SH-SY5Y (cell line): ENCODE measurements at regions not wholly inside any gene's neighbourhood (a gene's known extent, or its start where the extent isn't known, plus 50 kb on each side); places are given as distances from the start of the nearest gene placed in this dataset.

Source experiments
- GATA2 ChIP-seq: IDR thresholded peaks from 2 replicates; pipeline ENCODE4 v1.6.1; 2011; ENCODE audit warnings: mild to moderate bottlenecking, low read depth, low read length
- GATA3 ChIP-seq: IDR thresholded peaks from 2 replicates; pipeline ENCODE4 v1.6.1; 2011; ENCODE audit warnings: low read depth, mild to moderate bottlenecking, low read length, moderate library complexity

DNA sequence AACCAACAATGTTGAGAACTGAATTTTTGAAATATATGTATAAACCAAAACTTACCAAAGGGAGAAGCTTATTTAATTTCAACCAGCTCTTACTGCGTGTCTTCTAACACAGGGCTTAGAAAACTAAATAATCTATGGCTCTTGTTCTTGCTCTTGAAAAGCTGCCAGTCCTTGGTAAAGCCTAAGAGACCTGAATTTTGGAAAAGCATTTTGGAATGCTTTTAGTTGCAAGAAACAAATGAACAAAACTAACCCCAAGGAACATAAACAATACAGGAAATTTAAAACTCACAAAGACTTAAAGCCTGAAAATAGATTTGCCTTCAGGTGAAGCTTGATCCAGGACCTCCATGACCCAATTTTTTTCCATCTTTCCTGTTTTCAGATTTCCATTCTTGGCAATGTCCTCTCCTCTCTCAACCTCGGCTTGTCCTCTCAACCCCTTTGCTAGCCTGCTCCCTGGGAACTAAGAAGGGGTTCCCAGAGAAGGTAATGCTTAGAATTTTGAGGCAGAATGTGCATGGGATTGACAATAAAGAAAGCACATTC is 169.8 kb upstream of the NCK2 start:
- TF ChIP-seq GATA2 (no peak), GATA3 (no peak)
